Cardiac muscle cell (in vitro differentiated cells and primary cell): ENCODE measurements at regions not wholly inside any gene's neighbourhood (a gene's known extent, or its start where the extent isn't known, plus 50 kb on each side); places are given as distances from the start of the nearest gene placed in this dataset.

ENCODE experiments used
- DNase-seq, 2 donors: peaks; one replicate each; pipeline versions ENCODE4 v3.0.0 to v3.0.0-alpha.2; 2010 to 2017; ENCODE audit warnings: low read depth in 1 of 2, low spot score in 1 of 2
- H3K27ac ChIP-seq: fragments of 200-600 bp; sonication (generic); 2 replicates; pipeline ENCODE4 v1.5.1; 2016
- H3K27me3 ChIP-seq: fragments of 200-600 bp; sonication (generic); 2 replicates; pipeline ENCODE4 v1.6.0; 2016; ENCODE audit warnings: control low read depth
- H3K36me3 ChIP-seq: fragments of 200-600 bp; sonication (generic); 2 replicates; pipeline ENCODE4 v1.5.1; 2016; ENCODE audit warnings: control low read depth
- H3K4me1 ChIP-seq: fragments of 200-600 bp; sonication (generic); 2 replicates; pipeline ENCODE4 v1.8.1; 2017; ENCODE audit warnings: low read depth, mild to moderate bottlenecking, mixed run types
- H3K4me3 ChIP-seq: fragments of 200-600 bp; sonication (generic); 2 replicates; pipeline ENCODE4 v1.5.1; 2016; ENCODE audit warnings: mild to moderate bottlenecking
- H3K9me3 ChIP-seq: fragments of 200-600 bp; sonication (generic); 2 replicates; pipeline ENCODE4 v1.5.1; 2017; ENCODE audit warnings: low read depth, mild to moderate bottlenecking, control low read depth
- CTCF ChIP-seq: IDR thresholded peaks from 2 replicates; pipeline ENCODE4 v1.5.1; 2012; ENCODE audit warnings: low read depth, mild to moderate bottlenecking, low read length

GRCh38 chr15:37709669-37710068 lies 224.8 kb upstream of the TMCO5A start:
- Histone ChIP-seq H3K36me3 (no peaks in the 10 kb centered on the region), H3K4me1 (no peaks in the 10 kb centered on the region), H3K4me3 (no peak overlapping the region), H3K27me3 (no peaks in the 10 kb centered on the region), H3K9me3 (no peaks in the 10 kb centered on the region), H3K27ac (no peak overlapping the region)
- no peak for TF ChIP-seq CTCF
- DNase-seq, result no peak

- no peak overlapping the region for H3K4me3 ChIP-seq
- H3K27ac ChIP-seq, result no peak overlapping the region
- H3K36me3 ChIP-seq, result no peaks in the 10 kb centered on the region
- no peak for TF ChIP-seq CTCF
- no peaks in the 10 kb centered on the region for H3K9me3 ChIP-seq
- DNase-seq, result no peak
- H3K4me1 ChIP-seq, result no peaks in the 10 kb centered on the region
- no peaks in the 10 kb centered on the region for H3K27me3 ChIP-seq
Measured at GRCh38 chr15:37715101-37715500, 219.3 kb upstream of the TMCO5A start.

- Histone ChIP-seq H3K4me1 (no peaks in the 10 kb centered on the region), H3K4me3 (no peak overlapping the region), H3K27me3 (no peaks in the 10 kb centered on the region), H3K36me3 (no peaks in the 10 kb centered on the region), H3K27ac (no peak overlapping the region), H3K9me3 (no peaks in the 10 kb centered on the region)
- no peak for TF ChIP-seq CTCF
- no peak for DNase-seq
Measured at GRCh38 chr15:37720267-37720666, 214.2 kb upstream of the TMCO5A start.

- no peak overlapping the region for H3K4me3 ChIP-seq
- no peak for DNase-seq
- no peak for TF ChIP-seq CTCF
- peaks cover 16% of the 10 kb centered on the region for H3K4me1 ChIP-seq
- no peaks in the 10 kb centered on the region for H3K9me3 ChIP-seq
- no peaks in the 10 kb centered on the region for H3K36me3 ChIP-seq
- H3K27ac ChIP-seq, result no peak overlapping the region
- H3K27me3 ChIP-seq, result no peaks in the 10 kb centered on the region
Measured at GRCh38 chr15:37731146-37731746, 203.2 kb upstream of the TMCO5A start.

- DNase-seq, result no peak
- Histone ChIP-seq H3K9me3 (no peaks in the 10 kb centered on the region), H3K4me3 (no peak overlapping the region), H3K27ac (no peak overlapping the region), H3K4me1 (peaks cover 19% of the 10 kb centered on the region), H3K36me3 (no peaks in the 10 kb centered on the region), H3K27me3 (no peaks in the 10 kb centered on the region)
- TF ChIP-seq CTCF, result no peak
Measured at GRCh38 chr15:37733628-37734027, 200.8 kb upstream of the TMCO5A start.
